Right atrium auricular region (tissue), 2 donors: ENCODE measurements at regions not wholly inside any gene's neighbourhood (a gene's known extent, or its start where the extent isn't known, plus 50 kb on each side); places are given as distances from the start of the nearest gene placed in this dataset.

Experiments used
- DNase-seq: peaks from one replicate; pipeline ENCODE4 v3.0.0-alpha.2; 2019; ENCODE audit warnings: low spot score
- H3K27ac ChIP-seq, 2 donors: fragments of 200-600 bp; sonication (generic); 1 replicate in 1 of 2; 2 replicates in 1 of 2; pipeline ENCODE4 v1.5.1; 2016 to 2019
- H3K27me3 ChIP-seq, 2 donors: fragments of 200-600 bp; sonication (generic); one replicate each; pipeline versions ENCODE4 v1.5.1 to v1.6.0; 2017 to 2019
- H3K36me3 ChIP-seq: fragments of 200-600 bp; sonication (generic); one replicate; pipeline ENCODE4 v1.5.1; 2016
- H3K4me1 ChIP-seq, 2 donors: fragments of 200-600 bp; sonication (generic); one replicate each; pipeline versions ENCODE4 v1.5.1 to v1.6.0; 2017 to 2019
- H3K4me3 ChIP-seq, 2 donors: fragments of 200-600 bp; sonication (generic); 1 replicate in 1 of 2; 2 replicates in 1 of 2; pipeline ENCODE4 v1.5.1; 2017 to 2019; ENCODE audit warnings: mild to moderate bottlenecking in 1 of 2, moderate library complexity in 1 of 2
- H3K9me3 ChIP-seq, 2 donors: fragments of 200-600 bp; sonication (generic); one replicate each; pipeline ENCODE4 v1.5.1; 2019
- CTCF ChIP-seq, 2 donors: fragments of 200-600 bp; sonication (generic); IDR thresholded peaks; one replicate each; pipeline ENCODE4 v1.5.1; 2019; ENCODE audit warnings: antibody characterized with exemption in 2 of 2

- no peaks in the 10 kb centered on the region for H3K27me3 ChIP-seq
- DNase-seq: no peak
- no peak overlapping the region for H3K4me3 ChIP-seq
- no peaks in the 10 kb centered on the region for H3K4me1 ChIP-seq
- no peaks in the 10 kb centered on the region for H3K36me3 ChIP-seq
- no peak for TF ChIP-seq CTCF (IDR thresholded peaks at IDR 0.05)
- no peaks in the 10 kb centered on the region for H3K9me3 ChIP-seq
- no peak overlapping the region for H3K27ac ChIP-seq
Measured at GRCh38 chr11:24153337-24153736, 343.5 kb upstream of the LUZP2 start.

- Histone ChIP-seq H3K27ac (no peak overlapping the region), H3K4me3 (no peak overlapping the region), H3K27me3 (no peaks in the 10 kb centered on the region)
Measured at GRCh38 chr11:24155792-24156191, 341.1 kb upstream of the LUZP2 start.

GRCh38 chr11:24157316-24157715, 339.5 kb upstream of the LUZP2 start:
- no peak for DNase-seq
- Histone ChIP-seq H3K27ac (no peak overlapping the region), H3K36me3 (no peaks in the 10 kb centered on the region), H3K27me3 (no peaks in the 10 kb centered on the region), H3K9me3 (no peaks in the 10 kb centered on the region), H3K4me3 (no peak overlapping the region), H3K4me1 (no peaks in the 10 kb centered on the region)
- TF ChIP-seq CTCF (IDR thresholded peaks at IDR 0.05): no peak

More at GRCh38 chr11:24155792-24156191, 341.1 kb upstream of the LUZP2 start:
- H3K4me1 ChIP-seq: no peaks in the 10 kb centered on the region
- no peaks in the 10 kb centered on the region for H3K36me3 ChIP-seq
- no peak for DNase-seq
- H3K9me3 ChIP-seq: no peaks in the 10 kb centered on the region
- TF ChIP-seq CTCF (IDR thresholded peaks at IDR 0.05): no peak

- DNase-seq: no peak
- Histone ChIP-seq H3K36me3 (no peaks in the 10 kb centered on the region), H3K4me1 (no peaks in the 10 kb centered on the region), H3K9me3 (no peaks in the 10 kb centered on the region), H3K27ac (no peak overlapping the region), H3K4me3 (no peak overlapping the region), H3K27me3 (no peaks in the 10 kb centered on the region)
- TF ChIP-seq CTCF (IDR thresholded peaks at IDR 0.05): no peak
Measured at GRCh38 chr11:24161587-24161986, 335.3 kb upstream of the LUZP2 start.

- no peak for TF ChIP-seq CTCF (IDR thresholded peaks at IDR 0.05)
- Histone ChIP-seq H3K27me3 (no peaks in the 10 kb centered on the region), H3K27ac (no peak overlapping the region), H3K36me3 (no peaks in the 10 kb centered on the region), H3K9me3 (no peaks in the 10 kb centered on the region), H3K4me3 (no peak overlapping the region), H3K4me1 (no peaks in the 10 kb centered on the region)
- no peak for DNase-seq
Measured at GRCh38 chr11:24163146-24163545, 333.7 kb upstream of the LUZP2 start.

- no peaks in the 10 kb centered on the region for H3K9me3 ChIP-seq
- TF ChIP-seq CTCF (IDR thresholded peaks at IDR 0.05): no peak
- H3K27ac ChIP-seq: no peak overlapping the region
- no peaks in the 10 kb centered on the region for H3K4me1 ChIP-seq
- H3K36me3 ChIP-seq: no peaks in the 10 kb centered on the region
- H3K27me3 ChIP-seq: no peaks in the 10 kb centered on the region
- H3K4me3 ChIP-seq: no peak overlapping the region
- DNase-seq: no peak
Measured at GRCh38 chr11:24163841-24164240, 333.0 kb upstream of the LUZP2 start.
